ENCODE measurements at regions not wholly inside any gene's neighbourhood (a gene's known extent, or its start where the extent isn't known, plus 50 kb on each side); places are given as distances from the start of the nearest gene placed in this dataset.

DNA sequence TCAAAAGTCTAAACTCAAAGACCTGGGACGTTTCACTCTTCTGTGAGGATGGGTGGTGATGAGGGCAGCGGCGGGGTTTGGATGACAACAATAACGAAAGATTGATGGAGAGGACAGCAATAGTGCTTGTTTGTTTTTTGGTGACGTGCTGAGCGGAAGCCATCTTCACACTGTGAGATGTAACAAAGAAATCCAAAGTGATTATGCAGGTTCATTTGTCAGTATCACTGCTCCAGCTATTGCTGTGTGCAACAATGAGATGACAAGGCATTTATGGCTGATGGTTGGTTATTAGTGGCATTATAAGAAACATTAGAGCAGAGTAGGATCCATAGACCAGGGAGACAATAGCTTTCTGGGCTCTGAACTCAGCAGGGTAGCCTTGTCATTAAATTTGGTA lies 306.7 kb downstream of the RNF144B start:
- Histone ChIP-seq H3K4ac (ENCODE audit: low read depth, low read length) (no peak overlapping the region), H2BK20ac (ENCODE audit: low read depth, low read length) (no peak overlapping the region), H3K14ac (replicated peaks; ENCODE audit: low read depth, low read length) (no peak overlapping the region), H4K91ac (ENCODE audit: insufficient read depth, low read depth, low read length) (no peak overlapping the region), H3K79me1 (ENCODE audit: low read depth in 1 of 2, low read length in 2 of 2) (no peaks in the 10 kb centered on the region), H4K5ac (ENCODE audit: low read depth, low read length) (no peak overlapping the region), H3K4me2 (ENCODE audit: low read depth, low read length) (no peak overlapping the region), H3K27me3 (ENCODE audit: control insufficient read depth, insufficient read depth, low read length) (no peaks in the 10 kb centered on the region), H2AK9ac (replicated peaks; ENCODE audit: low read depth, low read length, poor library complexity) (no peak overlapping the region), H3K9me1 (ENCODE audit: insufficient read depth, low read length) (no peaks in the 10 kb centered on the region), H2AK5ac (ENCODE audit: low read depth, low read length) (no peak overlapping the region), H2AFZ (replicated peaks; ENCODE audit: low read length, poor library complexity) (no peak overlapping the region), H3K4me1 (ENCODE audit: control insufficient read depth, insufficient read depth, low read length) (no peaks in the 10 kb centered on the region), H2BK120ac (ENCODE audit: low read depth, low read length) (no peak overlapping the region), H3K36me3 (ENCODE audit: control insufficient read depth, insufficient read depth, low read length) (no peaks in the 10 kb centered on the region), H3K9me3 (ENCODE audit: control insufficient read depth, insufficient read depth, low read length) (no peaks in the 10 kb centered on the region), H3K9ac (ENCODE audit: low read depth, low read length) (no peak overlapping the region), H3K23ac (ENCODE audit: low read depth, low read length) (no peak overlapping the region), H4K8ac (ENCODE audit: low read depth in 2 of 2, low read length in 2 of 2) (no peak overlapping the region), H3K56ac (ENCODE audit: extremely low read depth, insufficient read depth, low read length) (no peak overlapping the region), H3K4me3 (ENCODE audit: insufficient read depth, low read depth, low read length) (no peak overlapping the region), H2BK15ac (ENCODE audit: low read depth, low read length) (no peak overlapping the region), H2BK5ac (ENCODE audit: low read depth, low read length, poor library complexity, severe bottlenecking) (no peak overlapping the region), H3K18ac (ENCODE audit: low read depth, low read length) (no peak overlapping the region), H3K27ac (ENCODE audit: insufficient read depth, low read length) (no peak overlapping the region), H4K20me1 (ENCODE audit: insufficient read depth, low read length) (no peaks in the 10 kb centered on the region)
- ATAC-seq (ENCODE audit: low read depth) = no peak
- dilution Hi-C loops (cut with HindIII; ENCODE audit: low sequenced_read_pairs, unreplicated experiment) = no loop called here
- no TSS peak for BruUV-seq (replicated peaks)
- no peak for TF ChIP-seq ELK1 (IDR thresholded peaks at IDR 0.05; ENCODE audit: borderline replicate concordance, low read depth, low read length)
- no peak for TF ChIP-seq NFE2L2 (IDR thresholded peaks at IDR 0.05; ENCODE audit: low read depth, low read length)
- TF ChIP-seq RCOR1 (IDR thresholded peaks at IDR 0.05; ENCODE audit: insufficient replicate concordance, low read length) = no peak
- TF ChIP-seq POLR2A (IDR thresholded peaks at IDR 0.05; ENCODE audit: low read depth, low read length) = no peak
- TF ChIP-seq SMC3 (IDR thresholded peaks at IDR 0.05; ENCODE audit: low read depth, low read length) = no peak
- TF ChIP-seq CEBPB (IDR thresholded peaks at IDR 0.05; ENCODE audit: low read depth, low read length) = no peak
- TF ChIP-seq MXI1 (IDR thresholded peaks at IDR 0.05; ENCODE audit: borderline replicate concordance, low read depth, low read length) = no peak
- no peak for TF ChIP-seq MAZ (IDR thresholded peaks at IDR 0.05; ENCODE audit: borderline replicate concordance, low read depth, low read length)
- TF ChIP-seq FOS (IDR thresholded peaks at IDR 0.05; ENCODE audit: low read depth, low read length) = no peak
- no peak for TF ChIP-seq CHD1 (IDR thresholded peaks at IDR 0.05; ENCODE audit: low read depth, low read length)
- TF ChIP-seq BHLHE40 (IDR thresholded peaks at IDR 0.05; ENCODE audit: low read depth, low read length) = no peak
- TF ChIP-seq RAD21 (IDR thresholded peaks at IDR 0.05; ENCODE audit: low read length) = no peak
- TF ChIP-seq CTCF (conservative IDR thresholded peaks at IDR 0.05; ENCODE audit: low read depth, low read length) = no peak
- TF ChIP-seq, protein P1, sequence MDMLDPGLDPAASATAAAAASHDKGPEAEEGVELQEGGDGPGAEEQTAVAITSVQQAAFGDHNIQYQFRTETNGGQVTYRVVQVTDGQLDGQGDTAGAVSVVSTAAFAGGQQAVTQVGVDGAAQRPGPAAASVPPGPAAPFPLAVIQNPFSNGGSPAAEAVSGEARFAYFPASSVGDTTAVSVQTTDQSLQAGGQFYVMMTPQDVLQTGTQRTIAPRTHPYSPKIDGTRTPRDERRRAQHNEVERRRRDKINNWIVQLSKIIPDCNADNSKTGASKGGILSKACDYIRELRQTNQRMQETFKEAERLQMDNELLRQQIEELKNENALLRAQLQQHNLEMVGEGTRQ (IDR thresholded peaks at IDR 0.05; ENCODE audit: low read depth, low read length) = no peak
- no peak for TF ChIP-seq RFX5 (IDR thresholded peaks at IDR 0.05; ENCODE audit: low read depth, low read length)
- no peak for TF ChIP-seq MAFK (IDR thresholded peaks at IDR 0.05; ENCODE audit: low read depth, low read length)
- WGBS, 2 experiments (ENCODE audit: extremely low coverage in 2 of 2, insufficient read length in 1 of 2) = 27% methylated on average over 2 of the region's 6 CpGs; no CpG with 5 or more reads in 1 of the 2 experiments
- in situ Hi-C loops (cut with MboI; ENCODE audit: low sequenced_read_pairs) = no loop called here
- intact Hi-C loops (cut with micrococcal nuclease) = no loop called here
- CTCF ChIA-PET = no interaction called here
- POLR2A ChIA-PET (ENCODE audit: unreplicated experiment) = no interaction called here
- no peak for DNase-seq

Data from IMR-90 (cell line).